GM13976 (cell line): ENCODE measurements at regions not wholly inside any gene's neighbourhood (a gene's known extent, or its start where the extent isn't known, plus 50 kb on each side); places are given as distances from the start of the nearest gene placed in this dataset.

Experiments
- DNase-seq: peaks from one replicate; pipeline ENCODE4 v3.0.0; 2012; ENCODE audit warnings: low spot score
- CTCF ChIP-seq: IDR thresholded peaks from 2 replicates; pipeline ENCODE4 v1.5.1; 2012; ENCODE audit warnings: borderline replicate concordance, mild to moderate bottlenecking; ENCODE audit not compliant: insufficient read depth; ENCODE audit errors: extremely low read depth, missing control alignments, control extremely low read depth
- in situ Hi-C: fragments of 300-500 bp; cut with MboI; formaldehyde crosslinking; loops from one replicate; pipeline ENCODE4 v1.12.0; 2022; ENCODE audit warnings: low sequenced_read_pairs, mixed read lengths, inconsistent platforms; ENCODE audit not compliant: unreplicated experiment

DNA sequence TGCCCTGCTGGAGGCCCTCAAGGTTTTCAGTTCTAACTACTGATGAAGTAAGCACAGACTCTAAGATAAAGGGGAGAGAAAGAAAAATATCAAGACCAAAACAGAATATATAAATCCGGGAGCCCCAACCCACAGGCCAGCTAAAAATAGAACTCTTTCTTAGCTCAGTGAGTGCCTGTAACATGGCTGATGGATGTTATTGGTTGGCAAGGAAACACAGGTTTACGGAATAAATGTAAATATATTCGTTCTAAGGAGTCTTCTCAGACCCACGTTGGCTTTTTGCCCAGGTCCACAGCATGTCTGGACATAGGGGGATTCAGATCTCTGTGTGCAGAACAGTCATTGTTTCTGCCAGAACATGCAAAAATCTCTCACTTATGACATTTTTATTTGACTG is 139.0 kb upstream of the SERPINE2 start:
- DNase-seq, result no peak
- no peak for TF ChIP-seq CTCF
- in situ Hi-C loops, result no loop called here

DNA sequence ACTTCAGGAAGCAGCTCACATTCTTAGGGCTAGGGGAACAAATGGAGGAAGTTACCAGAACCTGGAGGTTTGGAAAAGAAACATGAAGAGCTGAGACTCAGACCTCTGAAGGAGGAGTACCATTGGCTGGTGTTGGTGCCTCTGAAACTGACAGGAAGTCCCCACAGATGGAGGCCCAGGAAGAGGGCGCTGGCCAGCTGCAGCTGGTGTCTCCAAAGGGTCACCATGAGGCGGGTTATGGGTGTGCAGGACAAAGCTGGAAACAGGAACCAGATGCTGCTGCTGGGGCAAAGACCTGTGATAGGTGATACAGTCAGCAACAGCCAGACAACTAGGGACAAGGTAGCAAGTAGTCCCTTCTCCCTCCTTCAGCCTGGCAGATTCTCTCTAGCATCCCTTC is 136.5 kb upstream of the SERPINE2 start:
- DNase-seq, result no peak
- no peak for TF ChIP-seq CTCF
- in situ Hi-C loops, result no loop called here

GRCh38 chr2:224174990-224175389 is 135.9 kb upstream of the SERPINE2 start:
- TF ChIP-seq CTCF, result no peak
- in situ Hi-C loops, result no loop called here
- DNase-seq, result no peak

DNA sequence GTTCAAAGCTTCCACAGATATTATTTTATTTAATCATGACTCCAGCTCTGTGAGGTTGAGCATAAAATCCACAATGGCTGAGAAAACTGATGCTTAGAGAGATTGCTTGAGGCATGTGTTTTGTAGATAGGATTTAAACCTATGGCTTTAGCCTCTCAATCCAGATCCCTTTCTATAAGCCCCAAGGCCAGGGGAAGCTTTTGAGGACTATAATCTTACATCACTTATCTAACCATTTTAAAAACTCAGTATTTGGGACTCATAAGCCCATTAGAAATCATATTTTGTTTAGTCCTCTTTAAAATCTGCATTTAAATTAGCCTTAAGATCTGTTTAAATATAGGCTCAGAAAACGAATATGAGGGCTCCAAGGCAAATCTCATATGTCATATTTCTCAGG is 135.4 kb upstream of the SERPINE2 start:
- no peak for DNase-seq
- TF ChIP-seq CTCF, result no peak
- in situ Hi-C loops, result no loop called here

- in situ Hi-C loops, result no loop called here
- no peak for DNase-seq
- TF ChIP-seq CTCF, result no peak
These were observed 134.8 kb upstream of the SERPINE2 start for GRCh38 chr2:224173933-224174332.

DNA sequence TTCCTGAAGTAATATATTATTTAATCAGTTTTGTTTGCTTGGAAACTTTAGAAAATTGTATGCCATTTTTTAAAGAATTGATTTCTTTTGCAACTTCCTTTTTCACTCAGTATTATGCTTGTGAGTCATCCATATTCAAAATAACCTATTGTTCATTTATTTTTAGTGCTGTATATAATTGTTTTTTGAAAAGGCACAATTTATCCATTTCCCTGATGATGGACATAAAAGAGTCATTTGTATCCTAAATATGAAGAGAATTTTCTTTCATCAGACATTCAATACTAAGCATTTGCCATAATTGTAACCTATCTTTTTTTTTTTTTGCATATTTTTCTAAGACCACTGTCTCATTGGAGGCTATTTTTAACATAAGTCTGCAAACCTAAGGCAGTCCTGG is 134.1 kb upstream of the SERPINE2 start:
- DNase-seq, result no peak
- in situ Hi-C loops, result no loop called here
- no peak for TF ChIP-seq CTCF

GRCh38 chr2:224171226-224171625 is 132.1 kb upstream of the SERPINE2 start:
- in situ Hi-C loops, result no loop called here
- DNase-seq, result no peak
- no peak for TF ChIP-seq CTCF
